ENCODE measurements at regions not wholly inside any gene's neighbourhood (a gene's known extent, or its start where the extent isn't known, plus 50 kb on each side); places are given as distances from the start of the nearest gene placed in this dataset.
"Not testable (repeated sequence)": the region's sequence is repeated elsewhere in the genome, so short reads cannot be mapped to it uniquely, and the experiment has no call there.

DNA sequence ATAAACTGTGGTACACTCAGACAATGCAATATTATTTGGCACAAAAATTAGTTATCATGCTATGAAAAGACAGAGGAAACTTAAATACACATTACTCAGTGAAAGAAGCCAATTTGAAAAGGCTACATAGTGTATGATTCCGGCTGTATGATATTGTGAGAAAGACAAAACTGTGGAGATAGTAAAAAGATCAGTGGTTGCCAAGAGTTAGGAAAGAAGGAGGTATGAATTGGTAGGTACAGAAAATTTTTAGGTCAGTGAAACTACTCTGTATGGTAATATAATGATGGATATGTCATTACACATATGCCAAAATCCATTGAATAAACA lies 458.8 kb upstream of the CBLB start:
- no peak for DNase-seq

DNA sequence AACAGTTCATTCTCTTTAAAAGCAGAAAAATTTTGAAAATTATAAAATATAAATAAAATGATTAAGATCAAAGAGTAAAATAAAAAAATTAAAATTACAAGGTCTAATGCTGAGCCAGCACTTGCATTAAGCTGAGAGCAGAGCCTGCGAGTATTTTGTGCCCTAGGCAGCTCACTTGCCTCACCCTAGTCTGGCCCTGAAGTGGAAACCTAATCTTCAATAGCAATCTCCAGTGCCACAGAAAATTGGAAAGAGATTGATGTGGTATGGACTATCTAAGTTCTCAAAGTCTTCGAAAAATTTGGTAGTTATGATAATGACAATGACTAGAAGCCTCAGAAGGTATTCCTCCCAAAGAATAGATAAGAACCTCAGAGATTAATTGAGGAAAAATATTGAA lies 459.4 kb upstream of the CBLB start:
- DNase-seq, result no peak

DNA sequence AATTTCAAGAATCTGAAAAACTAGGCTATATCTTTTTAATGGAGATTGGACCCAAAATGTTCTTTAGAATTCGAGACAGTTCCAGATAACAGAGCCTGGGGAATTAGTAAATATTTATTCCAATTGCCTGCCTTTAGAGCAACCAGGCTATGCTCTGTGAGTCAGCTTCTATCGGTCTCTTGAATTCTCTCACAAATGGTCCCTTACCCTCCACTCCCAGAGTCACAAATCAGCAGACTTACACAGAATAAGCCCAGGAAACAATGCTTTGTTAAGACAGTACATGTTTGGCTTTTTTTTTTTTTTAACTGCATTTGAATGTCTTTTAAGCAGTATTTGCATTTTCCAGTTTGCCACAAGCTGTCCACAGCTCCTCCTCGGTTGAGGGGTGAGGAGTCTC lies 460.7 kb upstream of the CBLB start:
- no peak for DNase-seq

DNA sequence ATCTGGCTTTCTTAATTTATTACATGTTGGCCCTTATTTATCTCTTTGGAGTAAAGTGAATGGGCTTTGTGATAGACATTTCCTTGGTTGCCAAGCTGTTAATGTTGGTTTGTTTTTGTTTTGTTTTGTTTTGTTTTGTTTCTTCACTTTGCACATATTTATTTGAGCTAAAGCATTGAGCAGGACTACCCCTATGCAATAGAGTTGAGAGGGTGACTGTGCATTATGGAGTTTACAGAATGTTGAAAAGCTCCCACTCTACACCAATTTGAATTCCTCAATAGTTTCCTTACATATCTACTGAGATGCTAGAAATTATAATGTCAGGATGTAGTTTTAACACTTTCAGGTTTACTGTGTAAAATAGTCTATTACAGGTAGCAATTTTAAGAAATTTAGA lies 462.8 kb upstream of the CBLB start:
- no peak for DNase-seq

DNA sequence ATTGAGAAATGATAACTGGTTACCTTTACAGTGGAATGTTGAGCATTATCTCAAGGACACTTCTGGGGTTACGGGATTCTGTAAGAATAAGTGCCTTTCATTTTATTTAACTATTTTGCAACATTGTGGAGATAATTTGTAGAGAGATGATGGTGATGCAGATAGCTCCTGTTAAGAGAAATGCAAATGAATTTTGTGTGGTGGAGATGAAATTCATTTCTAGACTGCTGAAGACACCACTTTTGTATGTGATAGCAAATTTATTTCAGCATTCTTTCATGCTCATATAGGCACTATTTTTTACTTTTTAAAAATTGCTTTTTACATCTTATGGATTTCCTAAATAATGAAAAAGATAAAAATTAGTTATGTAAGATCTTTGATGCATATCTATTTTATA lies 463.3 kb upstream of the CBLB start:
- DNase-seq, result no peak

DNA sequence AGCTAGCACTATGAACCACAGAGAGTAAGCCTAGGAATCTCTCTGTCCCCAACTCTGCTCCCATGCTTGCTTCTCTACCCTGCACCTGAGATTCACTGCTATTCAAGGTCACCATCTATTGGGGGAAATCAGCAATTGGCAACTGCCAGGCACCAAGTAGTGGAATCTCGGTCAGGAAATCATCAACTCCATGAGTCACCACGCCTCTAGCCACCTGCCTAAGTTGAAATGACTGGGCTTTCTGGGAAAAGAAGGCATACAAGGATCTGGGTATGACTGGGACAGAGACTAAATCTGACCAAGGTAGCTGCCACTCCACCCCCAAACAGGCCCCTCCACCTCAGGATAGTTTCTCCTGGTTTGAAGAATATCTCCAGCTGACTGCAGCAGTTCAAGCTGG lies 464.1 kb upstream of the CBLB start:
- DNase-seq, result peak; percentile 63

DNA sequence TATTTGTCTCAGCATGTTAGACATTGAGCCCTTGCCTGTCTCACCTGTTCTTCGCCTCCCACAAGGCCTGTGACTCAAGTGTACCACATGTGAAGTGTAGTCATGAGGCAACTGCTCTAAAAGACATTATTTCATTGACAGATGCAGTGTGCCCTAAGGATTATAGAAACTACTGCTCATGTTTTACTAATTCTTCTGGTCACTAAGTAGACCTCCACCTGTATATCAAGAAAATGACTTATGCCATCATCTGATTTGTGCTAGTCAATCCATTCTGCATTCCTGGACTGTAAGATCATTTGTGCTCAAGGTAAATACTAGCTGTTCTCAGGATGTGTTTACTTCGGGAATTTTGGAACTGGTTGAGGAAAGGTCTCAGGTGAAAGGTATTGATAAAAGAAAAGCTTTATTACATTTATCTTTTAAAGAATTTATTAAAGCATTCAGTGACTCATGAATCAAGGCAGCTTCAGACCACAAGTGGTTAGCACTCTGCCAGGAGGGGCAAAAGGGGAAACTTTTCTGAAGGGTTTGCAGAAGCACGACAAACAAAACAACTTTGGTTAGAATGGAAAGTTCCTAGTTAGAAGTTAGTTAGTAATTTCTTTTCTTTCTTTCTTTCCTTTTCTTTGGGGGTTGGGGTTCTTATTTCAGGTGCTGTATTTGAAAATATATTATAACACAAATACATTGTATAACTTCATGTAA lies 465.3 kb upstream of the CBLB start:
- peak; percentile 63 for DNase-seq

DNA sequence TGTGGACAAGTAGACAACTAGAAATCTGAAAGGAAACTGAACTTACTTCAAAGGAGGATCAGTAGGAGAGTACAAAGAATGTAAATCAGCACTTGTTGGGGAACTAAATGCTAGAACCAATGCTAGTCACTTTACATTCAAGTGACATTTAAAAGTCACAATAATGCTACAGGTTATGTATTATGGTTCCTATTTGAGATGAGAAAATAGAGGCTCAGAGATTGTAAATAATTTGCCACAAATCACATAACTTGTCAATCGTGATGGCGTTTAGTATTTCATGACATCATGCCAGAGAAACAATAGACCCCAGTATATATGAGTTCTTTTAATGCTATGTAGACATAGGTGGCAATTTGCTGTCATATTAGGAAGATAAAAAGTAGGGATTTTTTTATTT lies 467.8 kb upstream of the CBLB start:
- DNase-seq, result no peak

DNA sequence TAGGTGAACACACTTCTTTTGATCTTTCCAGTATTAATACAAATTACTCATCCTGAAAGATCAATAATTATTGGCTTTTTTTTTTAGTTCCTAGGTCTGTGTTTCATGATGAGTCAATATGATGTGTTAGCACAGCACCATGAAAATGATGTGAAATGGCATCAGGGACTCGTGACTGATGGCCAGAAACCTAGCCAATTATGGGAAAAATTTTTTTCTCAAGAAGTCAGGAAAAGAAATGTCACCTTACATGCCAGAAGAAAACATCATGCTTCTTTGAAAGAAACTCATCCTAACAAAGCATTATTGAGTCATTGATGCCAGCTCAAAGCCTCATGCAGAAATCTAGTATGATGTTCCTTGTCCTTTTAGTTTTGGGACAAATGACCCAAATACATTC lies 468.3 kb upstream of the CBLB start:
- no peak for DNase-seq

DNA sequence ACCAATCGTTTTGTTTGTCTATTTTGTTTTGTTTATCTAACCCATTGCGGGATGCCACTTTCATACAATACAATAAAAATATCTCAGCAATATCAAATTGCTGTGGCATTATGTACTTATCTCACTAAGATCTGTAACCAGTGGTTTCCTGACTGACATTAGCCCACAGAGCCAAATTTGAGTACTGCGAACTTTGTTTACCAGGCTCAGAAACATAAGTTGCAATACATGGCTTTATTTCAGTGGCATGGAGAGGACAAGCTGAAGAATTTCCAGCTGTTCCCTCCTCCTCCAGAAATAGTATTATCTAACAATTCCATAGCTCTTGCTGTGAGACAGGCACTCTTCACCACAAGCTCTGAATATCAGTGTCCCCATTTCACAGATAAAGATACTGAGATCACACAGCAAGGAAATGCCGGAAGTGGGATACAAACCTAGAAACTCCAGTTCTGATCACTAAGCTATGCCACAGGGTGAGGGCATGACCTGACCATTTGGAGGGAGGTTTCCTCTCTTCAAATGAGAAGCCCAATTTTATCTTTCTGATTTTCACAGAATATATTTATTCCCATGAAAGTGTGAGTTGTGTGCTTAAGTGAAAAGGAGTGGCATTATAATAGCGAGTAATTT lies 469.9 kb upstream of the CBLB start:
- DNase-seq, result no peak

DNA sequence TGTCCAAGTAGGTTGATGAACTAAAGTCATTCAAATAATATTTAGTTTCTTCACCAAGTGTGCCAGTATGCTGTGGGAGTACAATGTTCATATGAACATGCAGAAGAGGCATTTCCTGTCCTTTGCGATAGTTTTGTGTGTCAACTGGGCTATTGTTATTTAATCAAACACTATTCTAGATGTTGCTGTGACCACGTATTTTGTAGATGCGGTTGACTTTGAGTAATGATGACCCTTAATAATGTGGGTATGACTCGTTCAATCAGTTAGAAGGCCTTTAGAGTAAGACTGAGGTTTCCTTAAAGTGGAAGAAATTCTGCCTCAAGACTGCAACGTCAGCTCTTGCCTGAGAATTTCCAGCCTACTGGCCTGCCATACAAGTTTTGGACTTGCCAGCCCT lies 470.7 kb upstream of the CBLB start:
- DNase-seq, result no peak

DNA sequence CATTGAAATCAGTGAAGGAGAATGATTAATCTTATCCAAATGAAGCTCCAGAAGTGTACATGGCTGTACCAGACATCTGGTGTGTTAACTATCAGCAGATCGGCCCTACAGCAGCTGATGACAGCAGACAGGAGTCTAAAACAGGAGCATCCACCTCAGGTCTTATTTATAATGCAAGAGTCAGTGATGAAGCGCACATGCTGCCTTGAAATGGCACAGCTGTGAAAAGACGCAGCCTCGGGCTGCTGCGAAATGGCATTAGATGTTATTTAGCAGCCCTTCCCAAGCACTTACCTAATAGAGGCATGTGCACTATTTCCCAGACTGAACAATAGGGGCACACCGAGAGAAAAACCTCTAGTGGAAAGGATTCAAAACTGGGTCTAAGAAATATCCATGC lies 472.3 kb upstream of the CBLB start:
- no peak for DNase-seq

DNA sequence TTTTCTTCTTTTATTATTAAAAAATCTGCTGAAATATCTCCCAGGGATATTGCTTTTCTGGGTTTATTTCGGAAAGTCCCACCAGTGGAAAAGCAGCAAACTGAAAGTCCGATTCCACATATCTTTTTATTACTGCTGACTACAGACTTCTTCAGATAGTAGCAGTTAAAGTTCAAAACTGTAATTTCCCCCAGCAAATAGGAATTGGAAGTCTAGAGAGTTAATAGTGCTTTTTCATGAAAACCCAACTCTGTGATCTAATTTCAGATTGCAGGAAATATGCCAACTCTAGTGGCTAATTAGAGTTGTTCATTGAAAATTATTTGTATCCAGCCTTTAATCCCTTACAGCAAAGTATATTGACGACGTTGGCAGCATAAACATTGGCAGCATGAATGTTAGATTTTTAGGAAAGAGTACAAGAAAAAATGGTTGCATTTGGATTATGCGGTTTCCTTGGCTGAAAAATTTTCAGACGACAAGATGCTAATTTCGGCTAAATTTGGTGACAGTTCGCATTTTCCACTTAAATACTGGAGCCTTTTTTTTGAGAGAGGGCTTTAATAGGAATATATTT lies 472.9 kb upstream of the CBLB start:
- no peak for DNase-seq

DNA sequence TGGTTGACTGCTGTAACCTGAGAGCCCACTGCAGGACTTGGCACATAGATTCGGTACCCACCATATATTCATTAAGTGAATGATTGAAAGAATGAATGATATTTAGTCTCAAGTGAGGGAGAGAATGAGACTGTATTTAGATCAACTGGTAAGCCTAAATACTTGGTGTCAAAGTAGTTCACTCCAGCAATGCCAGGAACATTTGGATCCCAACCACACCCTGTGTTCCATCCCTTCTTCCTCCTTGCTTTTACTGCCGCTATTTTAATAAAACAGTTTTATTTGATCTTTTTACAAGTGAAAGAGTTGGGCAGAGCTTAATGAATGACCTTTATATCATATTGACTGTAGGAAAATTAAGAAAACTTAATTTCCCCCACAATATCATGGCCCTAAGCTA lies 473.6 kb upstream of the CBLB start:
- DNase-seq, result no peak

DNA sequence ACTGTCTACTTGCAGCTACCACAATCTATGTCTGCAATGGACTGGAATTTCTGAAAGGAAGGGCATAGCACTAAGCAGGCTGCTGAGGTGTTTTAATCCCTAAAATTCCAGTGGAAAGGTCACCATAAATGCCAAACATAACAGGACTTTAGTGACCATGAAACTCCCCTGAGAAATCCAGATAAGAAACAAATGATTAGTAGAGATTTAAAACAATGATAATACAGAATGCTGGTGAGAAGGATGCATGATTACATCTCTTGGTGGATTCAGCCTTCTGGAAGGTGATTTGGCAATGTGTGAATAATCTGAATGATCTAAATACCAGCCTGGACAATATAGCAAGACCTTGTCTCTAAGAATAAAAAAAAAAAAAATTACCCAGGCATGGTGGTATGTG lies 475.0 kb upstream of the CBLB start:
- DNase-seq, result no peak

DNA sequence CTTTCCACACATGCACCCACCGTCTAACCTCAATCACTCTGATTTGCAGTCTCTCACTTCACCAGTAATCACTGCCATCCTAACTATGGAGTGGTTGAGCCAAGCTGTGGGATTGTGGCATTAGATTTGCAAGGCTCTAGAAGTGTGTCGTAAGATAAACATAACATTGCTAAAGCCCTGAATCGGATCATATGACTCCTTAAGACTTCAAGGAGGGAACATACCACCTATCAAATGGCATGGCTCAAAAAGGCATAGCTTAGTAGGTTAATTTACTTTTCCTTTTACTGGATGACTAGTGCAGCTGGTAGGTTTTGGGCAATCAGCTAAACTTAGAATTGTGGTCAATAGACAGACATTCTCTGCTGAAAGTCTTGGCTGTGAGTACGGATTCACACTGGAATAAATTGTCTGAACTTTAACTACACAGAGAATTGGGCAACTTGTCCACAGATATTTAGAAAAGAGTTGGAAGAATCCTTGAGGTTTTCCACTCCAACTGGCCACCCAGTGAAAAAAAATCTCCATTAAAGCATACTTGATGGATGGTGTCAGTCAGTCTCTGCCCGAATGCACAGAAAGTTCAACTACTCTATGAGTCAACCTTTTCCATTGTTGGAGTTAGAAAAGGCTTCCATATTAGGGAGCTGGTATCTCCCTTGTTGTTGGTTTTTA lies 476.7 kb upstream of the CBLB start:
- no peak for DNase-seq

DNA sequence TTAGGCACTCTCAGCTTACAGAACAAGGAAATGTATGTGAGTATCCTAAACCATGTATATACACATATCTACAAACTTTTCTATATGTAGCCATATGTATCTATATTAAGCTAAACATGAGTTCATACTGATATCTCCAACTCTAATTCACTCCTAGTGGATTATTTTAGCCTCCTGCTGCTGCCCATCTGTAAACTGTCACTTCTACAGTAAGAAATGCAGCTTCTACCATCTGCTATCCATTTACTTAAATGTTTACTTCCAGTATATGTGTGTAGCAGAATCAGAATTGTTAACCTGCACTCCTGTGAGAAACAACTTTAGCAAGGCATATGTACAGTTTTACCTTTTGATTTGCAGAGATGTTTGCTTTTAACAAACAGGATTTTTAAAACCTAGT lies 478.5 kb upstream of the CBLB start:
- no peak for DNase-seq

DNA sequence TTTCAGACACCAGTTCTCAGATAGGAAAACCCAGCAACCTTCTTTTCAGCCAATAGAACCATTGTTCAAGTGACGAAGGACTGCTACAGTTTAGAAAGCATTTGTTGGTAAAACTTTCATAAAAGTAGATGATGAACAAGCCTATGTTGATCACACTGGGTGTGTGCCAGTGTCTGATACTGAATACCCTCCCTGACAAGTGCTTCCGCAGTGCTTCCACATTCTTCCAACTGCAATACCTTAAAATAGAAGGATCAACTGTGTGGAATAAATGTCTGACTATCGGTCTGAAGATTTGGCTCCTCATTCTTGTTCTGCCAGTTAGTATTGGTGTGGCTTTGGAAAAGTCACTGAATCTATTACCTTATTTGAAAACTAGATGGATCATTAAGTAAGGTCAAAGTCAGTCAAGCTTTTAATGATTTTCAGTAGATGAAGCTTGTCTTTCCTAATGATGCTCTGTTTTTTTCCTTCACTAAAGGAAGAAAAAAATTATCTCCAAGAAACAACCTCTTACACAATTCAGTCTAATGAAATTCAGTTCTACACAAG lies 479.4 kb upstream of the CBLB start:
- DNase-seq, result no peak

DNA sequence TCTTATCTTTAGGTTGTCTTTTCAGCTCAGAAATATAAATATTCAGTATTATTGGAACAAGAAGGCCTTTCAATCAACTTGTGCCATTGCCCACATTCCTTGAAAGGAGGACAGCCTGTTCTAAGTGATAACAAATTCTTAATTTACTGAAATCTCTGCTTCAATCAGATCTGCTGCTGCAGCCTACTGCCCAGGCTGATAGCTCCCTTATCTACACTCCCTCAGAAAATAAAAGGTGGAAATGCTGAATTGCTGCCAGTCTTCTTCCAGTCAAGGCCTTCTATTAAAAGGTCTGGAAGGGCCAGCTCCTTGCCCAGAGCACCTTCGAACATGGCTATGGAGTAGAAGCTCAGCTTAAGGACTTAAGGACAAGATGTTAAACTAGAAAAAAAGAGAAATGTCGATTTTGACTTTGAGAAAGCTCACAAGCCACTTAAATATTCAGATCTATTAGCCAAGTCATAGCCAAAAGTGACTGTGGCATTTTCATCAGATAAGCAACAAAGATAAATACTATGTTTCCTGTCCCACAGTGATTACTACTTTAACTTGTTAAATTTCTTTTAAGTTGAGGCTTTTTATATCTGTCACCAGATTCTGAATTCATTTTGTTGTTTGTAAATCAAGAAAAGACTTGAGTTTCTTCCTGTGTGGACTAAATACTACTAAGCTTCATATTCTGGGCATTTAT lies 480.5 kb upstream of the CBLB start:
- DNase-seq, result no peak

DNA sequence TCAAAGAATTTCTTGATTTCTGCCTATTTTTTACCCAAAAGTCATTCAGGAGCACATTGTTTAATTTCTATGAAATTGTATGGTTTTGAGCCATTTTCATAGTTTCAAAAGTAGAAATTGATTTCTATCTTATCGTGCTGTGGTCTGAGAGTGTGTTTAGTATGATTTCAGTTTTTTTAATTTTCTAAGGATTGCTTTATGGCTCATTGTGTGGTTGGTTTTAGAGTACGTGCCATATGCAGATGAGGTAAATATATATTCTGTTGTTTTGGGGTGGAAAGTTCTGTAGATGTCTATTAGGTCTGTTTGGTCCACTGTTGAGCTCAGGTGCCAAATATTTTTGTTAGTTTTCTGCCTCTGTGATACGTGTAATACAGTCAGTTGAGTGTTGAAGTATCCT lies 487.1 kb upstream of the CBLB start:
- DNase-seq, result no peak

DNA sequence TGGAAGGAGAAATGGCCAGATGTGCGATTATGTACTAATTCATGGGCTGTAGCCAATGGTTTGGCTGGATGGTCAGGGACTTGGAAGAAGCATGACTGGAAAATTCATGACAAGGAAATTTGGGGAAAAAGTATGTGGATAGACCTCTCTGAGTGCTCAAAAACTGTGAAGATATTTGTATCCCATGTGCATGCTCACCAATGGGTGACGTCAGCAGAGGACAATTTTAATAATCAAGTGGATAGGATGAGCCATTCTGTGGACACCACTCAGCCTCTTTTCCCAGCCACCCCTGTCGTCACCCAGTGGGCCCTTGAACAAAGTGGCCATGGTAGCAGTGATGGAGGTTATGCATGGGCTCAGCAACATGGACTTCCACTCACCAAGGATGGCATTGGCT lies 490.9 kb upstream of the CBLB start:
- no peak for DNase-seq

DNA sequence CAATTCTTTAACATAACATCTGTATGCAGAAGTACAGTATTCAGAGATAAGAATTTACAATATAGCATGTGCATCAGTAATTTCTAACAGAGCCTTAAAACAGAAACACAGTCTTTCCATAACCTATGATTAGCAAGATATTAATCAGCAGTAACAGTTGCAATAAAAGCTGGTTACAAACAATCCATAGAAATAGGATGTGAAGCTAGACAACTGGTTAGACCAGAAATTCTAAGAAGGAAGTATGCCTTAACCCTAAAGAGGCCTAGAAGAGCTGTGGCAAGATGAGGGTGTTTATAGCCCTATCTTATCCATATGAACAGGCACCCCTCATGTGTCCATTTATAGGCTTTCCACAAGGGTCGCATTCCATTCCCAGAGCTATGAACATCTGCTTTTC lies 492.1 kb upstream of the CBLB start:
- not testable (repeated sequence) for DNase-seq

DNA sequence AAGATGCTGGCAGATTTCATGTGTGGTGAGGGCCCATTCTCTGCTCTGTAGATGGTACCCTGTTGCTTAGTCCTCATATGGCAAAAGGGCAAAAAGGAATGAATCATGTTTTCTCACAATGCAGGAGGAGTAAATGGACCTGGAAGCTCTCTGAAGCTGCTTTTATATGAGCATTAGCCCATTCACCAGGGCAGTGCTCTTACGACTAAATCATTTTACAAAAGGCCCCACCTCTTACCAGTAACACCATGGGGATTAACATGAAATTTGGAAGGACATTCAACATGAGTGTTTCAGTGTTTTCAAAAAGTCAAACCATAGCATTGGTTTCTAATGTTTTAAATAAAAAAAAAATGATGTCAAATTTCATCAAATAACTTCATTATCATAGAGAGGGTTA lies 495.7 kb upstream of the CBLB start:
- no peak for DNase-seq
